ENCODE measurements at regions not wholly inside any gene's neighbourhood (a gene's known extent, or its start where the extent isn't known, plus 50 kb on each side); places are given as distances from the start of the nearest gene placed in this dataset.

- Histone ChIP-seq H3K36me3 (peaks cover 0 to 63% of the 10 kb centered on the region in 2 donors), H3K27me3 (no peaks in the 10 kb centered on the region), H3K9me3 (no peaks in the 10 kb centered on the region), H3K4me3 (no peak overlapping the region), H3K27ac (no peak overlapping the region), H3K4me1 (no peaks in the 10 kb centered on the region)
- DNase-seq (no peak), ATAC-seq (no peak)
- TF ChIP-seq CTCF (IDR thresholded peaks at IDR 0.05), result no peak
- intact Hi-C loops (cut with DNase I), result no loop called here
These were observed 115.3 kb downstream of the LTN1 start for GRCh38 chr21:28877318-28877884.

GRCh38 chr21:28875078-28875477 is 117.6 kb downstream of the LTN1 start:
- Histone ChIP-seq H3K36me3 (peaks cover 0 to 50% of the 10 kb centered on the region in 2 donors), H3K4me1 (no peaks in the 10 kb centered on the region), H3K27ac (no peak overlapping the region), H3K9me3 (no peaks in the 10 kb centered on the region), H3K4me3 (no peak overlapping the region), H3K27me3 (no peaks in the 10 kb centered on the region)
- intact Hi-C loops (cut with DNase I), result no loop called here
- DNase-seq, result no peak
- TF ChIP-seq CTCF (IDR thresholded peaks at IDR 0.05), result no peak
- no peak for ATAC-seq

- Histone ChIP-seq H3K36me3 (peaks cover 0 to 40% of the 10 kb centered on the region in 2 donors), H3K4me3 (no peak overlapping the region), H3K9me3 (no peaks in the 10 kb centered on the region), H3K27ac (no peak overlapping the region), H3K4me1 (no peaks in the 10 kb centered on the region), H3K27me3 (no peaks in the 10 kb centered on the region)
- intact Hi-C loops (cut with DNase I), result no loop called here
- DNase-seq, result no peak
- no peak for TF ChIP-seq CTCF (IDR thresholded peaks at IDR 0.05)
- ATAC-seq, result no peak
These were observed 120.5 kb downstream of the LTN1 start for GRCh38 chr21:28872218-28872617.

- intact Hi-C loops (cut with DNase I), result no loop called here
- TF ChIP-seq CTCF (IDR thresholded peaks at IDR 0.05), result no peak
- ATAC-seq (no peak), DNase-seq (no peak)
- no peaks in the 10 kb centered on the region for H3K9me3 ChIP-seq
- no peak overlapping the region for H3K27ac ChIP-seq
- H3K36me3 ChIP-seq, result peaks cover 0 to 39% of the 10 kb centered on the region in 2 donors
- no peaks in the 10 kb centered on the region for H3K27me3 ChIP-seq
- no peak overlapping the region for H3K4me3 ChIP-seq
- no peaks in the 10 kb centered on the region for H3K4me1 ChIP-seq
These were observed 121.2 kb downstream of the LTN1 start for GRCh38 chr21:28871388-28872010.

GRCh38 chr21:28867401-28867800 is 125.3 kb downstream of the LTN1 start:
- Histone ChIP-seq H3K27ac (no peak overlapping the region), H3K36me3 (peaks cover 0 to 5% of the 10 kb centered on the region in 2 donors), H3K4me1 (no peaks in the 10 kb centered on the region), H3K9me3 (no peaks in the 10 kb centered on the region), H3K4me3 (no peak overlapping the region), H3K27me3 (no peaks in the 10 kb centered on the region)
- ATAC-seq (no peak), DNase-seq (no peak)
- intact Hi-C loops (cut with DNase I), result no loop called here
- no peak for TF ChIP-seq CTCF (IDR thresholded peaks at IDR 0.05)

All from left lung (tissue), 4 donors.